GM12878 (cell line): ENCODE measurements at regions not wholly inside any gene's neighbourhood (a gene's known extent, or its start where the extent isn't known, plus 50 kb on each side); places are given as distances from the start of the nearest gene placed in this dataset.

Experiments used
- ATAC-seq: fragments of 200-7000 bp; cut with Tn5 transposase; 3 replicates; pipeline ENCODE4 v1.9.1; 2020; ENCODE audit warnings: mild to moderate bottlenecking, moderate library complexity
- BruUV-seq: library from RNA; stranded (reverse); fragments of 400-500 nt; replicated peaks from 2 replicates; lab custom pipeline; 2021; lab: Mats Ljungman, UMichigan
- CTCF ChIA-PET: fragments of 300-600 bp; sonication (Branson Sonifier 250); formaldehyde crosslinking; extraction: SDS; loops from one replicate; lab custom pipeline; 2021; ENCODE audit warnings: inconsistent platforms; lab: Yijun Ruan, JAX
- POLR2A ChIA-PET: fragments of 350-600 bp; formaldehyde crosslinking; extraction: SDS; loops from one replicate; lab custom pipeline; 2021; ENCODE audit warnings: inconsistent platforms; lab: Charles Lee
- RAD21 ChIA-PET: fragments of 300-600 bp; sonication (Branson Sonifier 250); formaldehyde crosslinking; loops from one replicate; lab custom pipeline; 2023; ENCODE audit warnings: antibody characterized with exemption; ENCODE audit not compliant: unreplicated experiment; lab: Charles Lee
- SMC1A ChIA-PET: fragments of 300-600 bp; sonication (Branson Sonifier 250); formaldehyde crosslinking; loops from one replicate; lab custom pipeline; 2023; ENCODE audit not compliant: unreplicated experiment, uncharacterized antibody; lab: Charles Lee
- DNase-seq: peaks from one replicate; pipeline ENCODE4 v3.0.0-alpha.2; 2011; ENCODE audit warnings: low read depth, low spot score
- FAIRE-seq: peaks from 3 replicates; lab custom pipeline; 2011; peaks lifted over from hg19 to GRCh38; lab: Jason Lieb, UNC
- H2AFZ ChIP-seq: 2 replicates; pipeline ENCODE4 v1.6.0; 2011; ENCODE audit warnings: low read depth, low read length, control low read depth; ENCODE audit not compliant: control insufficient read depth
- H3K27ac ChIP-seq: 2 replicates; pipeline ENCODE4 v1.5.1; 2011; ENCODE audit warnings: control low read depth; ENCODE audit not compliant: control insufficient read depth, insufficient read depth
- H3K27me3 ChIP-seq, 2 experiments: replicated peaks in 1 of 2; 2 replicates each; pipeline versions ENCODE4 v1.6.0 to v1.6.1; 2011; ENCODE audit warnings: low read length in 1 of 2; ENCODE audit not compliant: control insufficient read depth in 2 of 2, insufficient read depth in 2 of 2
- H3K36me3 ChIP-seq, 2 experiments: 2 replicates each; pipeline ENCODE4 v1.5.1; 2011; ENCODE audit warnings: low read length in 1 of 2; ENCODE audit not compliant: control insufficient read depth in 2 of 2, insufficient read depth in 2 of 2
- H3K4me1 ChIP-seq: 2 replicates; pipeline ENCODE4 v1.6.1; 2011; ENCODE audit warnings: mild to moderate bottlenecking, low read length, moderate library complexity, mixed read lengths; ENCODE audit not compliant: control insufficient read depth, insufficient read depth
- H3K4me2 ChIP-seq: 2 replicates; pipeline ENCODE4 v1.6.0; 2011; ENCODE audit warnings: control low read depth; ENCODE audit not compliant: control insufficient read depth, insufficient read depth
- H3K4me3 ChIP-seq: fragments of 200-600 bp; sonication (generic); 2 replicates; pipeline ENCODE4 v1.5.1; 2016
- H3K79me2 ChIP-seq: 2 replicates; pipeline ENCODE4 v1.6.0; 2011; ENCODE audit warnings: low read length; ENCODE audit not compliant: control insufficient read depth, insufficient read depth
- H3K9ac ChIP-seq: 2 replicates; pipeline ENCODE4 v1.8.0; 2011; ENCODE audit warnings: low read length, control low read depth, mixed read lengths; ENCODE audit not compliant: control insufficient read depth, insufficient read depth
- H3K9me3 ChIP-seq: replicated peaks from 3 replicates; pipeline ENCODE4 v1.5.1; 2011; ENCODE audit warnings: mild to moderate bottlenecking, low read length; ENCODE audit not compliant: control insufficient read depth, insufficient read depth
- H4K20me1 ChIP-seq: 2 replicates; pipeline ENCODE4 v1.6.0; 2011; ENCODE audit not compliant: control insufficient read depth, insufficient read depth
- CBX5 ChIP-seq: sonication (generic); IDR thresholded peaks from 2 replicates; pipeline ENCODE4 v1.6.1; 2016; ENCODE audit warnings: low read depth, moderate library complexity, mild to moderate bottlenecking, inconsistent platforms
- CUX1 ChIP-seq: IDR thresholded peaks from 2 replicates; pipeline ENCODE4 v1.6.1; 2012; ENCODE audit warnings: improper control_type of control experiment, low read depth, low read length; ENCODE audit not compliant: insufficient replicate concordance
- E2F4 ChIP-seq: IDR thresholded peaks from 2 replicates; pipeline ENCODE4 v1.6.1; 2012; ENCODE audit warnings: low read depth, low read length, improper control_type of control experiment
- IKZF2 ChIP-seq, 2 experiments: fragments of 450-650 bp; IDR thresholded peaks; 2 replicates each; pipeline ENCODE4 v1.6.1; 2017; ENCODE audit warnings: mild to moderate bottlenecking in 2 of 2, moderate library complexity in 2 of 2
- MEF2B ChIP-seq: fragments of 450-650 bp; IDR thresholded peaks from 2 replicates; pipeline ENCODE4 v1.6.1; 2018; ENCODE audit warnings: mild to moderate bottlenecking, moderate library complexity; ENCODE audit not compliant: partially characterized antibody, poor library complexity, severe bottlenecking
- PKNOX1 ChIP-seq: fragments of 450-650 bp; IDR thresholded peaks from 2 replicates; pipeline ENCODE4 v1.6.1; 2016; ENCODE audit warnings: mild to moderate bottlenecking
- SREBF2 ChIP-seq: IDR thresholded peaks from 2 replicates; pipeline ENCODE4 v1.6.1; 2012; ENCODE audit warnings: mild to moderate bottlenecking, low read length
- WRNIP1 ChIP-seq: IDR thresholded peaks from 2 replicates; pipeline ENCODE4 v1.6.1; 2011; ENCODE audit warnings: low read depth, low read length, improper control_type of control experiment, borderline replicate concordance
- ZBTB4 ChIP-seq: fragments of 450-650 bp; formaldehyde crosslinking; IDR thresholded peaks from 2 replicates; pipeline ENCODE4 v1.4.0; 2022; ENCODE audit warnings: mild to moderate bottlenecking, moderate library complexity
- ZNF274 ChIP-seq: IDR thresholded peaks from one replicate; pipeline ENCODE4 v1.8.0; 2011; ENCODE audit not compliant: insufficient read length, insufficient read depth
- WGBS: methylation state at CpG from one replicate; pipeline ENCODE4 v1.1.6; 2016; ENCODE audit warnings: low lambda C conversion rate; ENCODE audit not compliant: insufficient replicate concordance, insufficient coverage; ENCODE audit errors: missing lambda C conversion rate; 5-methylcytosine and 5-hydroxymethylcytosine counted together
- in situ Hi-C: fragments of 300-500 bp; cut with MboI; formaldehyde crosslinking; loops from 9 replicates; pipeline ENCODE4 v1.14.3; 2018; ENCODE audit warnings: mixed read lengths
- intact Hi-C: fragments of 100-400 bp; cut with micrococcal nuclease; formaldehyde crosslinking; loops from one replicate; pipeline ENCODE4 v1.14.2; 2022; ENCODE audit not compliant: unreplicated experiment
- TF ChIP-seq, protein P1 (sequence below): IDR thresholded peaks from 2 replicates; pipeline ENCODE4 v1.6.1; 2011; ENCODE audit warnings: borderline replicate concordance, low read depth, mild to moderate bottlenecking, moderate library complexity, low read length; ENCODE audit not compliant: insufficient read depth, poor library complexity, severe bottlenecking

GRCh38 chr14:62118871-62119270 is 356.7 kb downstream of the SNAPC1 start:
- in situ Hi-C loops: no loop called here
- FAIRE-seq (no peak), ATAC-seq (no peak), DNase-seq (no peak)
- H3K4me2 ChIP-seq: no peak overlapping the region
- intact Hi-C loops: no loop called here
- no peaks in the 10 kb centered on the region for H3K4me1 ChIP-seq
- ChIA-PET SMC1A (interaction anchor here (2.4 kb wide), 1 partner anchor 8 kb away, joined by 11 read pairs; no protein-coding TSS in a partner anchor), CTCF (interaction anchor here (7.0 kb wide), 1 partner anchor 7 kb away, joined by 64 read pairs; no protein-coding TSS in a partner anchor), RAD21 (interaction anchor here (1.2 to 4.6 kb wide), 2 partner anchors 8 to 194 kb away, joined by 4 to 32 read pairs; no protein-coding TSS in a partner anchor), POLR2A (no interaction called here)
- H3K4me3 ChIP-seq: no peak overlapping the region
- H3K79me2 ChIP-seq: no peaks in the 10 kb centered on the region
- 59% methylated on average over 6 of the region's 6 CpGs for WGBS
- no peak overlapping the region for H3K9ac ChIP-seq
- TF ChIP-seq IKZF2 (IDR thresholded peaks at IDR 0.05) (no peak), E2F4 (no peak), WRNIP1 (no peak), ZNF274 (no peak), SREBF2 (no peak), MEF2B (no peak), CUX1 (no peak), PKNOX1 (no peak), ZBTB4 (CRISPR knock-in tag) (no peak), CBX5 (no peak)
- TF ChIP-seq, protein P1, sequence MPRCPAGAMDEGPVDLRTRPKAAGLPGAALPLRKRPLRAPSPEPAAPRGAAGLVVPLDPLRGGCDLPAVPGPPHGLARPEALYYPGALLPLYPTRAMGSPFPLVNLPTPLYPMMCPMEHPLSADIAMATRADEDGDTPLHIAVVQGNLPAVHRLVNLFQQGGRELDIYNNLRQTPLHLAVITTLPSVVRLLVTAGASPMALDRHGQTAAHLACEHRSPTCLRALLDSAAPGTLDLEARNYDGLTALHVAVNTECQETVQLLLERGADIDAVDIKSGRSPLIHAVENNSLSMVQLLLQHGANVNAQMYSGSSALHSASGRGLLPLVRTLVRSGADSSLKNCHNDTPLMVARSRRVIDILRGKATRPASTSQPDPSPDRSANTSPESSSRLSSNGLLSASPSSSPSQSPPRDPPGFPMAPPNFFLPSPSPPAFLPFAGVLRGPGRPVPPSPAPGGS: no peak
- no peaks in the 10 kb centered on the region for H4K20me1 ChIP-seq
- H3K36me3 ChIP-seq: no peaks in the 10 kb centered on the region
- no peak overlapping the region for H3K27ac ChIP-seq
- no peak overlapping the region for H2AFZ ChIP-seq
- no peaks in the 10 kb centered on the region for H3K9me3 ChIP-seq
- peaks cover 5 to 9% of the 10 kb centered on the region in 2 experiments for H3K27me3 ChIP-seq
- no TSS peak for BruUV-seq
